Mesodermal cell (in vitro differentiated cells): ENCODE measurements at regions not wholly inside any gene's neighbourhood (a gene's known extent, or its start where the extent isn't known, plus 50 kb on each side); places are given as distances from the start of the nearest gene placed in this dataset.

Experiments used
- H3K27ac ChIP-seq: 2 replicates; pipeline ENCODE4 v1.7.0; 2013; ENCODE audit warnings: mild to moderate bottlenecking, low read depth, low read length, moderate library complexity; ENCODE audit not compliant: severe bottlenecking
- H3K36me3 ChIP-seq: 2 replicates; pipeline ENCODE4 v1.7.1; 2013; ENCODE audit warnings: mild to moderate bottlenecking, low read length, moderate library complexity; ENCODE audit not compliant: control insufficient read depth, insufficient read depth
- H3K4me1 ChIP-seq: one replicate; pipeline ENCODE4 v1.7.1; 2013; ENCODE audit warnings: mild to moderate bottlenecking, low read length; ENCODE audit not compliant: insufficient read depth, control insufficient read depth, poor library complexity, severe bottlenecking
- H3K4me3 ChIP-seq: 2 replicates; pipeline ENCODE4 v1.7.0; 2013; ENCODE audit warnings: low read length, control low read depth, mild to moderate bottlenecking; ENCODE audit not compliant: insufficient read depth, poor library complexity, severe bottlenecking; ENCODE audit errors: extremely low read depth
- H3K9me3 ChIP-seq: 2 replicates; pipeline ENCODE4 v1.7.1; 2013; ENCODE audit warnings: mild to moderate bottlenecking, low read length, moderate library complexity; ENCODE audit not compliant: control insufficient read depth
- whole genome bisulfite sequencing, 2 experiments: methylation state at CpG; one replicate each; pipeline ENCODE4 v1.1.5; 2013; ENCODE audit warnings: missing lambda C conversion rate in 2 of 2; ENCODE audit not compliant: insufficient coverage in 2 of 2; 5-methylcytosine and 5-hydroxymethylcytosine counted together

- H3K9me3 ChIP-seq, result no peaks in the 10 kb centered on the region
- WGBS, 2 experiments, result 86 to 88% methylated on average over 8 to 9 of the region's 10 CpGs
- H3K4me1 ChIP-seq, result no peaks in the 10 kb centered on the region
- no peak overlapping the region for H3K27ac ChIP-seq
- H3K36me3 ChIP-seq, result no peaks in the 10 kb centered on the region
- H3K4me3 ChIP-seq, result no peak overlapping the region
Observed at GRCh38 chr9:107548298-107549142, 59.0 kb upstream of the KLF4 start.

- 90 to 92% methylated on average over 3 of the region's 3 CpGs for WGBS, 2 experiments
- Histone ChIP-seq H3K36me3 (no peaks in the 10 kb centered on the region), H3K27ac (no peak overlapping the region), H3K4me1 (no peaks in the 10 kb centered on the region), H3K9me3 (no peaks in the 10 kb centered on the region), H3K4me3 (no peak overlapping the region)
Observed at GRCh38 chr9:107547772-107548297, 58.3 kb upstream of the KLF4 start.

GRCh38 chr9:107547303-107547702 is 57.7 kb upstream of the KLF4 start:
- Histone ChIP-seq H3K4me1 (no peaks in the 10 kb centered on the region), H3K27ac (no peak overlapping the region), H3K4me3 (no peak overlapping the region), H3K9me3 (no peaks in the 10 kb centered on the region), H3K36me3 (no peaks in the 10 kb centered on the region)
- WGBS, 2 experiments, result 100% methylated on average over 1 of the region's 2 CpGs; no CpG with 5 or more reads in 1 of the 2 experiments

- H3K4me1 ChIP-seq, result no peaks in the 10 kb centered on the region
- no peak overlapping the region for H3K4me3 ChIP-seq
- H3K9me3 ChIP-seq, result no peaks in the 10 kb centered on the region
- no peak overlapping the region for H3K27ac ChIP-seq
- H3K36me3 ChIP-seq, result no peaks in the 10 kb centered on the region
Observed at GRCh38 chr9:107546859-107547258, 57.3 kb upstream of the KLF4 start.

- Histone ChIP-seq H3K4me3 (no peak overlapping the region), H3K36me3 (no peaks in the 10 kb centered on the region), H3K9me3 (no peaks in the 10 kb centered on the region), H3K4me1 (no peaks in the 10 kb centered on the region), H3K27ac (no peak overlapping the region)
- no CpG with 5 or more reads among the region's 3 CpGs for WGBS, 2 experiments
Observed at GRCh38 chr9:107545036-107545435, 55.5 kb upstream of the KLF4 start.

GRCh38 chr9:107542411-107543157 is 53.0 kb upstream of the KLF4 start:
- Histone ChIP-seq H3K4me1 (no peaks in the 10 kb centered on the region), H3K36me3 (no peaks in the 10 kb centered on the region), H3K4me3 (no peak overlapping the region), H3K9me3 (no peaks in the 10 kb centered on the region), H3K27ac (no peak overlapping the region)
- WGBS, 2 experiments, result no CpG with 5 or more reads among the region's 4 CpGs

- H3K4me3 ChIP-seq, result no peak overlapping the region
- no peaks in the 10 kb centered on the region for H3K9me3 ChIP-seq
- H3K36me3 ChIP-seq, result no peaks in the 10 kb centered on the region
- H3K27ac ChIP-seq, result no peak overlapping the region
- WGBS, 2 experiments, result 50 to 78% methylated on average over 2 of the region's 2 CpGs
- no peaks in the 10 kb centered on the region for H3K4me1 ChIP-seq
Observed at GRCh38 chr9:107541523-107541922, 52.0 kb upstream of the KLF4 start.

GRCh38 chr9:107540164-107540561 is 50.6 kb upstream of the KLF4 start:
- Histone ChIP-seq H3K4me3 (no peak overlapping the region), H3K27ac (no peak overlapping the region), H3K36me3 (no peaks in the 10 kb centered on the region), H3K4me1 (no peaks in the 10 kb centered on the region), H3K9me3 (no peaks in the 10 kb centered on the region)
- WGBS, 2 experiments, result no CpG with 5 or more reads among the region's 1 CpG

- Histone ChIP-seq H3K4me3 (no peak overlapping the region), H3K4me1 (no peaks in the 10 kb centered on the region), H3K27ac (no peak overlapping the region), H3K9me3 (no peaks in the 10 kb centered on the region), H3K36me3 (no peaks in the 10 kb centered on the region)
- 61 to 96% methylated on average over 6 of the region's 10 CpGs for WGBS, 2 experiments
Observed at GRCh38 chr9:107539427-107540163, 50.0 kb upstream of the KLF4 start.
